Activated CD4-positive, alpha-beta T cell treated with anti-CD3 and anti-CD28 coated beads for 48 hours (primary cell): ENCODE measurements at regions not wholly inside any gene's neighbourhood (a gene's known extent, or its start where the extent isn't known, plus 50 kb on each side); places are given as distances from the start of the nearest gene placed in this dataset.
"Not testable (repeated sequence)": the region's sequence is repeated elsewhere in the genome, so short reads cannot be mapped to it uniquely, and the experiment has no call there.

Source experiments
- DNase-seq: peaks from one replicate; pipeline ENCODE4 v3.0.0-alpha.2; 2020

GRCh38 chr10:91745090-91745831 lies 53.0 kb upstream of the TNKS2 start:
- DNase-seq = no peak

GRCh38 chr10:91743465-91743864 lies 54.8 kb upstream of the TNKS2 start:
- DNase-seq = no peak

- no peak for DNase-seq
These were observed 56.0 kb upstream of the TNKS2 start for GRCh38 chr10:91742229-91742628.

- DNase-seq = no peak
These were observed 56.9 kb upstream of the TNKS2 start for GRCh38 chr10:91741356-91741755.

GRCh38 chr10:91740353-91740924 lies 57.8 kb upstream of the TNKS2 start:
- no peak for DNase-seq

- DNase-seq = not testable (repeated sequence)
These were observed 66.0 kb upstream of the TNKS2 start for GRCh38 chr10:91732265-91732664.

- DNase-seq = not testable (repeated sequence)
These were observed 68.9 kb upstream of the TNKS2 start for GRCh38 chr10:91729339-91729738.

GRCh38 chr10:91726355-91726754 lies 71.9 kb upstream of the TNKS2 start:
- no peak for DNase-seq

GRCh38 chr10:91724933-91725332 lies 73.3 kb upstream of the TNKS2 start:
- DNase-seq = no peak

GRCh38 chr10:91713461-91714072 lies 80.7 kb upstream of the PPP1R3C start:
- DNase-seq = no peak

GRCh38 chr10:91711885-91712680 lies 79.2 kb upstream of the PPP1R3C start:
- DNase-seq = no peak

- no peak for DNase-seq
These were observed 76.5 kb upstream of the PPP1R3C start for GRCh38 chr10:91709394-91709798.

- DNase-seq = no peak
These were observed 75.4 kb upstream of the PPP1R3C start for GRCh38 chr10:91708174-91708861.

GRCh38 chr10:91707236-91707635 lies 74.4 kb upstream of the PPP1R3C start:
- DNase-seq = no peak

- no peak for DNase-seq
These were observed 73.2 kb upstream of the PPP1R3C start for GRCh38 chr10:91705948-91706670.

GRCh38 chr10:91702620-91703019 lies 69.7 kb upstream of the PPP1R3C start:
- no peak for DNase-seq

GRCh38 chr10:91700788-91701444 lies 68.0 kb upstream of the PPP1R3C start:
- no peak for DNase-seq

GRCh38 chr10:91700273-91700672 lies 67.4 kb upstream of the PPP1R3C start:
- DNase-seq = no peak

GRCh38 chr10:91698258-91698657 lies 65.4 kb upstream of the PPP1R3C start:
- DNase-seq = no peak

- peak; percentile 15 for DNase-seq
These were observed 61.4 kb upstream of the PPP1R3C start for GRCh38 chr10:91694170-91694794.

- no peak for DNase-seq
These were observed 59.1 kb upstream of the PPP1R3C start for GRCh38 chr10:91691981-91692380.
